WTC11 (cell line): ENCODE measurements at regions not wholly inside any gene's neighbourhood (a gene's known extent, or its start where the extent isn't known, plus 50 kb on each side); places are given as distances from the start of the nearest gene placed in this dataset.

Experiments
- ATAC-seq: fragments of 200-7000 bp; cut with Tn5 transposase; 2 replicates; pipeline ENCODE4 v1.10.0; 2021; ENCODE audit warnings: mild to moderate bottlenecking, moderate library complexity
- CTCF ChIA-PET: fragments of 300-600 bp; sonication (Branson Sonifier 250); formaldehyde crosslinking; loops from one replicate; lab custom pipeline; 2021; ENCODE audit warnings: antibody characterized with exemption; lab: Charles Lee
- POLR2A ChIA-PET: fragments of 350-600 bp; sonication (Branson Sonifier 250); formaldehyde crosslinking; loops from one replicate; lab custom pipeline; 2021; ENCODE audit warnings: antibody characterized with exemption; lab: Charles Lee
- DNase-seq: peaks from one replicate; pipeline ENCODE4 v3.0.0; 2021; ENCODE audit warnings: low spot score
- H3K27ac Mint-ChIP-seq: 2 replicates; pipeline ENCODE4 v1.8.0; 2021; ENCODE audit warnings: mixed read lengths
- H3K27me3 Mint-ChIP-seq: 2 replicates; pipeline ENCODE4 v1.8.0; 2021; ENCODE audit warnings: low read depth, mild to moderate bottlenecking, moderate library complexity, mixed read lengths
- H3K36me3 Mint-ChIP-seq: 2 replicates; pipeline ENCODE4 v1.8.0; 2021; ENCODE audit warnings: mixed read lengths
- H3K4me1 Mint-ChIP-seq: 2 replicates; pipeline ENCODE4 v1.8.0; 2022; ENCODE audit warnings: mixed read lengths
- H3K4me3 Mint-ChIP-seq: 2 replicates; pipeline ENCODE4 v1.8.0; 2021; ENCODE audit warnings: mild to moderate bottlenecking, moderate library complexity, mixed read lengths
- H3K9me3 Mint-ChIP-seq: 2 replicates; pipeline ENCODE4 v1.8.0; 2021; ENCODE audit warnings: mixed read lengths
- CBFB ChIP-seq: sonication (generic); formaldehyde crosslinking; IDR thresholded peaks from 2 replicates; pipeline ENCODE4 v1.8.1; 2022; ENCODE audit warnings: mild to moderate bottlenecking, low read depth, missing genetic modification reagents
- FOXJ3 ChIP-seq: sonication (generic); formaldehyde crosslinking; IDR thresholded peaks from 2 replicates; pipeline ENCODE4 v1.9.0; 2021; ENCODE audit warnings: missing genetic modification reagents, mild to moderate bottlenecking, borderline replicate concordance
- FOXK1 ChIP-seq: sonication (generic); formaldehyde crosslinking; IDR thresholded peaks from 2 replicates; pipeline ENCODE4 v1.8.0; 2022; ENCODE audit warnings: mild to moderate bottlenecking, moderate library complexity, missing genetic modification reagents
- GRHL2 ChIP-seq: fragments of 250-450 bp; sonication (Bioruptor Pico); IDR thresholded peaks from 2 replicates; pipeline ENCODE4 v1.8.0; 2022; ENCODE audit warnings: mild to moderate bottlenecking, moderate library complexity; ENCODE audit not compliant: insufficient replicate concordance, severe bottlenecking
- MLX ChIP-seq: sonication (generic); formaldehyde crosslinking; IDR thresholded peaks from 2 replicates; pipeline ENCODE4 v1.8.1; 2023; ENCODE audit warnings: mild to moderate bottlenecking, missing genetic modification reagents, moderate library complexity
- PRRX2 ChIP-seq: fragments of 250-450 bp; sonication (Bioruptor Pico); IDR thresholded peaks from 2 replicates; pipeline ENCODE4 v1.8.0; 2021; ENCODE audit warnings: mild to moderate bottlenecking
- RORB ChIP-seq: fragments of 250-450 bp; sonication (Bioruptor Pico); IDR thresholded peaks from 2 replicates; pipeline ENCODE4 v1.9.0; 2021; ENCODE audit warnings: mild to moderate bottlenecking
- TEAD1 ChIP-seq: sonication (generic); formaldehyde crosslinking; IDR thresholded peaks from 2 replicates; pipeline ENCODE4 v1.8.0; 2022; ENCODE audit warnings: mild to moderate bottlenecking, missing genetic modification reagents
- TEAD4 ChIP-seq: sonication (generic); formaldehyde crosslinking; IDR thresholded peaks from 2 replicates; pipeline ENCODE4 v1.8.0; 2022; ENCODE audit warnings: mild to moderate bottlenecking, missing genetic modification reagents
- USF1 ChIP-seq: sonication (generic); formaldehyde crosslinking; IDR thresholded peaks from 2 replicates; pipeline ENCODE4 v1.8.0; 2022; ENCODE audit warnings: mild to moderate bottlenecking, missing genetic modification reagents
- ZNF232 ChIP-seq: sonication (generic); formaldehyde crosslinking; IDR thresholded peaks from 2 replicates; pipeline ENCODE4 v1.8.0; 2022; ENCODE audit warnings: mild to moderate bottlenecking, missing genetic modification reagents
- ZNF317 ChIP-seq: sonication (generic); formaldehyde crosslinking; IDR thresholded peaks from 2 replicates; pipeline ENCODE4 v1.8.1; 2023; ENCODE audit warnings: low read depth, mild to moderate bottlenecking, moderate library complexity, missing genetic modification reagents, borderline replicate concordance
- ZSCAN18 ChIP-seq: fragments of 250-450 bp; sonication (Bioruptor Pico); IDR thresholded peaks from 2 replicates; pipeline ENCODE4 v2.1.2; 2022; ENCODE audit warnings: mild to moderate bottlenecking, moderate library complexity
- TF ChIP-seq, protein P1 (sequence below): sonication (generic); formaldehyde crosslinking; IDR thresholded peaks from 2 replicates; pipeline ENCODE4 v1.8.0; 2023; ENCODE audit warnings: mild to moderate bottlenecking, missing genetic modification reagents
- TF ChIP-seq, protein P2 (sequence below): sonication (generic); formaldehyde crosslinking; IDR thresholded peaks from 2 replicates; pipeline ENCODE4 v1.8.1; 2023; ENCODE audit warnings: mild to moderate bottlenecking, missing genetic modification reagents, moderate library complexity
- TF ChIP-seq, protein P3 (sequence below): sonication (generic); formaldehyde crosslinking; IDR thresholded peaks from 2 replicates; pipeline ENCODE4 v1.8.1; 2022; ENCODE audit warnings: missing genetic modification reagents, borderline replicate concordance
- TF ChIP-seq, protein P4 (sequence below): fragments of 250-450 bp; sonication (Bioruptor Pico); IDR thresholded peaks from 2 replicates; pipeline ENCODE4 v1.9.0; 2021; ENCODE audit warnings: mild to moderate bottlenecking, borderline replicate concordance

DNA sequence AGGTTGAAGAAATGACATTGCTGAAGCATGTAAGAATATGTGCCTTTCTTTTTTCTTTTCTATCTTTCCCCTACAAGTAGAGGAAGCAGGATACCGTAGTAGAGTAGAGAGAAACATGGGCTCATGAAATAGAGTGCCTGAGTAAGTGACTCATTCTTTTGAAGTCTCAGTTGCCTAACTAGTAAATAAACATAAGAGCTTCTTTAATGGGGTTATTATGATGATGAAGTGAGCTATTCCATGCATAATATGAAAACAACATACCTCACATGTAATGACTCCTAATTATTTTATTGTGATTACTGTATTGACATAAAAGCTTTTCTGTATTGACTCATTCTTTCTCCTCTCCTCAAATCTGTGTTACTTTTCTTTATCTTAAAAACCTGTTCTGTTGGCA is 1538.2 kb downstream of the TECRL start:
- no peaks in the 10 kb centered on the region; the same call in 1 of the 2 replicates for H3K9me3 Mint-ChIP-seq
- no peaks in the 10 kb centered on the region for H3K27me3 Mint-ChIP-seq
- TF ChIP-seq RORB (CRISPR knock-in tag) (no peak), ZNF317 (CRISPR knock-in tag) (no peak), ZNF232 (CRISPR knock-in tag) (no peak), USF1 (CRISPR knock-in tag) (no peak), TEAD1 (CRISPR knock-in tag) (no peak), FOXJ3 (CRISPR knock-in tag) (no peak), CBFB (no peak), PRRX2 (CRISPR knock-in tag) (no peak), GRHL2 (CRISPR knock-in tag) (no peak), ZSCAN18 (CRISPR knock-in tag) (no peak), TEAD4 (no peak), MLX (CRISPR knock-in tag) (no peak), FOXK1 (CRISPR knock-in tag) (no peak)
- TF ChIP-seq, protein P1, sequence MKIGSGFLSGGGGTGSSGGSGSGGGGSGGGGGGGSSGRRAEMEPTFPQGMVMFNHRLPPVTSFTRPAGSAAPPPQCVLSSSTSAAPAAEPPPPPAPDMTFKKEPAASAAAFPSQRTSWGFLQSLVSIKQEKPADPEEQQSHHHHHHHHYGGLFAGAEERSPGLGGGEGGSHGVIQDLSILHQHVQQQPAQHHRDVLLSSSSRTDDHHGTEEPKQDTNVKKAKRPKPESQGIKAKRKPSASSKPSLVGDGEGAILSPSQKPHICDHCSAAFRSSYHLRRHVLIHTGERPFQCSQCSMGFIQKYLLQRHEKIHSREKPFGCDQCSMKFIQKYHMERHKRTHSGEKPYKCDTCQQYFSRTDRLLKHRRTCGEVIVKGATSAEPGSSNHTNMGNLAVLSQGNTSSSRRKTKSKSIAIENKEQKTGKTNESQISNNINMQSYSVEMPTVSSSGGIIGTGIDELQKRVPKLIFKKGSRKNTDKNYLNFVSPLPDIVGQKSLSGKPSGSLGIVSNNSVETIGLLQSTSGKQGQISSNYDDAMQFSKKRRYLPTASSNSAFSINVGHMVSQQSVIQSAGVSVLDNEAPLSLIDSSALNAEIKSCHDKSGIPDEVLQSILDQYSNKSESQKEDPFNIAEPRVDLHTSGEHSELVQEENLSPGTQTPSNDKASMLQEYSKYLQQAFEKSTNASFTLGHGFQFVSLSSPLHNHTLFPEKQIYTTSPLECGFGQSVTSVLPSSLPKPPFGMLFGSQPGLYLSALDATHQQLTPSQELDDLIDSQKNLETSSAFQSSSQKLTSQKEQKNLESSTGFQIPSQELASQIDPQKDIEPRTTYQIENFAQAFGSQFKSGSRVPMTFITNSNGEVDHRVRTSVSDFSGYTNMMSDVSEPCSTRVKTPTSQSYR (CRISPR knock-in tag): no peak
- TF ChIP-seq, protein P2, sequence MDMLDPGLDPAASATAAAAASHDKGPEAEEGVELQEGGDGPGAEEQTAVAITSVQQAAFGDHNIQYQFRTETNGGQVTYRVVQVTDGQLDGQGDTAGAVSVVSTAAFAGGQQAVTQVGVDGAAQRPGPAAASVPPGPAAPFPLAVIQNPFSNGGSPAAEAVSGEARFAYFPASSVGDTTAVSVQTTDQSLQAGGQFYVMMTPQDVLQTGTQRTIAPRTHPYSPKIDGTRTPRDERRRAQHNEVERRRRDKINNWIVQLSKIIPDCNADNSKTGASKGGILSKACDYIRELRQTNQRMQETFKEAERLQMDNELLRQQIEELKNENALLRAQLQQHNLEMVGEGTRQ (CRISPR knock-in tag): no peak
- TF ChIP-seq, protein P3, sequence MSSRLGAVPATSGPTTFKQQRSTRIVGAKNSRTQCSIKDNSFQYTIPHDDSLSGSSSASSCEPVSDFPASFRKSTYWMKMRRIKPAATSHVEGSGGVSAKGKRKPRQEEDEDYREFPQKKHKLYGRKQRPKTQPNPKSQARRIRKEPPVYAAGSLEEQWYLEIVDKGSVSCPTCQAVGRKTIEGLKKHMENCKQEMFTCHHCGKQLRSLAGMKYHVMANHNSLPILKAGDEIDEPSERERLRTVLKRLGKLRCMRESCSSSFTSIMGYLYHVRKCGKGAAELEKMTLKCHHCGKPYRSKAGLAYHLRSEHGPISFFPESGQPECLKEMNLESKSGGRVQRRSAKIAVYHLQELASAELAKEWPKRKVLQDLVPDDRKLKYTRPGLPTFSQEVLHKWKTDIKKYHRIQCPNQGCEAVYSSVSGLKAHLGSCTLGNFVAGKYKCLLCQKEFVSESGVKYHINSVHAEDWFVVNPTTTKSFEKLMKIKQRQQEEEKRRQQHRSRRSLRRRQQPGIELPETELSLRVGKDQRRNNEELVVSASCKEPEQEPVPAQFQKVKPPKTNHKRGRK (CRISPR knock-in tag): no peak
- TF ChIP-seq, protein P4, sequence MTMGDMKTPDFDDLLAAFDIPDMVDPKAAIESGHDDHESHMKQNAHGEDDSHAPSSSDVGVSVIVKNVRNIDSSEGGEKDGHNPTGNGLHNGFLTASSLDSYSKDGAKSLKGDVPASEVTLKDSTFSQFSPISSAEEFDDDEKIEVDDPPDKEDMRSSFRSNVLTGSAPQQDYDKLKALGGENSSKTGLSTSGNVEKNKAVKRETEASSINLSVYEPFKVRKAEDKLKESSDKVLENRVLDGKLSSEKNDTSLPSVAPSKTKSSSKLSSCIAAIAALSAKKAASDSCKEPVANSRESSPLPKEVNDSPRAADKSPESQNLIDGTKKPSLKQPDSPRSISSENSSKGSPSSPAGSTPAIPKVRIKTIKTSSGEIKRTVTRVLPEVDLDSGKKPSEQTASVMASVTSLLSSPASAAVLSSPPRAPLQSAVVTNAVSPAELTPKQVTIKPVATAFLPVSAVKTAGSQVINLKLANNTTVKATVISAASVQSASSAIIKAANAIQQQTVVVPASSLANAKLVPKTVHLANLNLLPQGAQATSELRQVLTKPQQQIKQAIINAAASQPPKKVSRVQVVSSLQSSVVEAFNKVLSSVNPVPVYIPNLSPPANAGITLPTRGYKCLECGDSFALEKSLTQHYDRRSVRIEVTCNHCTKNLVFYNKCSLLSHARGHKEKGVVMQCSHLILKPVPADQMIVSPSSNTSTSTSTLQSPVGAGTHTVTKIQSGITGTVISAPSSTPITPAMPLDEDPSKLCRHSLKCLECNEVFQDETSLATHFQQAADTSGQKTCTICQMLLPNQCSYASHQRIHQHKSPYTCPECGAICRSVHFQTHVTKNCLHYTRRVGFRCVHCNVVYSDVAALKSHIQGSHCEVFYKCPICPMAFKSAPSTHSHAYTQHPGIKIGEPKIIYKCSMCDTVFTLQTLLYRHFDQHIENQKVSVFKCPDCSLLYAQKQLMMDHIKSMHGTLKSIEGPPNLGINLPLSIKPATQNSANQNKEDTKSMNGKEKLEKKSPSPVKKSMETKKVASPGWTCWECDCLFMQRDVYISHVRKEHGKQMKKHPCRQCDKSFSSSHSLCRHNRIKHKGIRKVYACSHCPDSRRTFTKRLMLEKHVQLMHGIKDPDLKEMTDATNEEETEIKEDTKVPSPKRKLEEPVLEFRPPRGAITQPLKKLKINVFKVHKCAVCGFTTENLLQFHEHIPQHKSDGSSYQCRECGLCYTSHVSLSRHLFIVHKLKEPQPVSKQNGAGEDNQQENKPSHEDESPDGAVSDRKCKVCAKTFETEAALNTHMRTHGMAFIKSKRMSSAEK (CRISPR knock-in tag): no peak
- POLR2A ChIA-PET: no interaction called here
- CTCF ChIA-PET: no interaction called here
- H3K4me1 Mint-ChIP-seq: no peaks in the 10 kb centered on the region
- ATAC-seq (no peak), DNase-seq (no peak)
- no peak overlapping the region for H3K4me3 Mint-ChIP-seq
- H3K27ac Mint-ChIP-seq: no peak overlapping the region
- H3K36me3 Mint-ChIP-seq: no peaks in the 10 kb centered on the region
